AML-193 (cell line): ENCODE measurements at regions not wholly inside any gene's neighbourhood (a gene's known extent, or its start where the extent isn't known, plus 50 kb on each side); places are given as distances from the start of the nearest gene placed in this dataset.
"Not testable (repeated sequence)": the region's sequence is repeated elsewhere in the genome, so short reads cannot be mapped to it uniquely, and the experiment has no call there.

ENCODE experiments used
- DNase-seq, 2 experiments: peaks; one replicate each; lab custom pipeline; 2025; lab: John Stamatoyannopoulos, UW

GRCh38 chr10:6737080-6737641 is 157.1 kb upstream of the PRKCQ start:
- no peak for DNase-seq

GRCh38 chr10:6734286-6734685 is 154.2 kb upstream of the PRKCQ start:
- no peak for DNase-seq

- DNase-seq: no peak
These were observed 149.8 kb upstream of the PRKCQ start for GRCh38 chr10:6729861-6730344.

- DNase-seq: no peak
These were observed 149.1 kb upstream of the PRKCQ start for GRCh38 chr10:6729071-6729774.

- DNase-seq: no peak
These were observed 146.8 kb upstream of the PRKCQ start for GRCh38 chr10:6726924-6727323.

GRCh38 chr10:6722616-6723004 is 142.5 kb upstream of the PRKCQ start:
- no peak for DNase-seq

GRCh38 chr10:6721964-6722615 is 142.0 kb upstream of the PRKCQ start:
- DNase-seq: no peak

GRCh38 chr10:6721480-6721879 is 141.4 kb upstream of the PRKCQ start:
- DNase-seq: no peak

GRCh38 chr10:6719561-6719960 is 139.5 kb upstream of the PRKCQ start:
- no peak for DNase-seq

- DNase-seq: no peak
These were observed 138.5 kb upstream of the PRKCQ start for GRCh38 chr10:6718550-6718949.

GRCh38 chr10:6716516-6716915 is 136.4 kb upstream of the PRKCQ start:
- no peak for DNase-seq

GRCh38 chr10:6713716-6714115 is 133.6 kb upstream of the PRKCQ start:
- no peak for DNase-seq

- DNase-seq: no peak
These were observed 133.0 kb upstream of the PRKCQ start for GRCh38 chr10:6713120-6713519.

GRCh38 chr10:6711881-6712280 is 131.8 kb upstream of the PRKCQ start:
- DNase-seq: no peak

GRCh38 chr10:6711408-6711841 is 131.3 kb upstream of the PRKCQ start:
- DNase-seq: no peak

- no peak for DNase-seq
These were observed 127.3 kb upstream of the PRKCQ start for GRCh38 chr10:6707352-6707751.

- no peak for DNase-seq
These were observed 126.6 kb upstream of the PRKCQ start for GRCh38 chr10:6706725-6707124.

- DNase-seq: no peak
These were observed 124.8 kb upstream of the PRKCQ start for GRCh38 chr10:6704896-6705295.

- not testable (repeated sequence) for DNase-seq
These were observed 122.8 kb upstream of the PRKCQ start for GRCh38 chr10:6702833-6703232.

- no peak for DNase-seq
These were observed 122.0 kb upstream of the PRKCQ start for GRCh38 chr10:6702030-6702429.

GRCh38 chr10:6701289-6701688 is 121.2 kb upstream of the PRKCQ start:
- DNase-seq: no peak

GRCh38 chr10:6700066-6700465 is 120.0 kb upstream of the PRKCQ start:
- DNase-seq: no peak

- DNase-seq: no peak
These were observed 119.3 kb upstream of the PRKCQ start for GRCh38 chr10:6699336-6699735.
